Transverse colon (tissue), 4 donors: ENCODE measurements at regions not wholly inside any gene's neighbourhood (a gene's known extent, or its start where the extent isn't known, plus 50 kb on each side); places are given as distances from the start of the nearest gene placed in this dataset.
A peak's percentile ranks its signal among the peaks of the same experiment; 100 is the strongest.

Source experiments
- DNase-seq: peaks from one replicate; pipeline ENCODE4 v3.0.0-alpha.2; 2019
- H3K27ac ChIP-seq, 4 donors: fragments of 200-600 bp; sonication (generic); 2 replicates each; pipeline ENCODE4 v1.5.1; 2016 to 2018; ENCODE audit warnings: inconsistent platforms in 4 of 4
- H3K27me3 ChIP-seq: fragments of 200-600 bp; sonication (generic); 2 replicates; pipeline ENCODE4 v1.5.1; 2017; ENCODE audit warnings: inconsistent platforms
- H3K36me3 ChIP-seq, 4 donors: fragments of 200-600 bp; sonication (generic); 2 replicates each; pipeline ENCODE4 v1.5.1; 2017 to 2019; ENCODE audit warnings: inconsistent platforms in 4 of 4
- H3K4me1 ChIP-seq, 4 donors: fragments of 200-600 bp; sonication (generic); 2 replicates each; pipeline ENCODE4 v1.5.1; 2017 to 2020; ENCODE audit warnings: inconsistent platforms in 4 of 4
- H3K4me3 ChIP-seq, 4 donors: fragments of 200-600 bp; sonication (generic); 1 replicate in 1 of 4; 2 replicates in 3 of 4; pipeline versions ENCODE4 v1.5.1 to v1.6.1; 2017 to 2019; ENCODE audit warnings: inconsistent platforms in 4 of 4
- H3K9me3 ChIP-seq, 2 donors: fragments of 200-600 bp; sonication (generic); 2 replicates each; pipeline ENCODE4 v1.5.1; 2017 to 2019; ENCODE audit warnings: inconsistent platforms in 2 of 2
- CTCF ChIP-seq, 5 experiments: fragments of 200-600 bp in 3 of 5; fragments of 450-650 bp in 2 of 5; sonication (generic) in 3 of 5; IDR thresholded peaks; 1 replicate in 2 of 5; 2 replicates in 3 of 5; pipeline ENCODE4 v1.5.1; 2016 to 2017; ENCODE audit warnings: antibody characterized with exemption in 5 of 5, inconsistent platforms in 3 of 5, mild to moderate bottlenecking in 2 of 5, moderate library complexity in 1 of 5
- EP300 ChIP-seq: sonication (generic); formaldehyde crosslinking; IDR thresholded peaks from one replicate; pipeline ENCODE4 v1.6.1; 2017; ENCODE audit warnings: antibody characterized with exemption, low read depth
- POLR2A ChIP-seq: fragments of 450-650 bp; IDR thresholded peaks from one replicate; pipeline ENCODE4 v1.6.1; 2016; ENCODE audit warnings: antibody characterized with exemption, mild to moderate bottlenecking, moderate library complexity
- POLR2AphosphoS5 ChIP-seq, 3 donors: sonication (generic); formaldehyde crosslinking; IDR thresholded peaks; one replicate each; pipeline ENCODE4 v1.6.1; 2016; ENCODE audit warnings: antibody characterized with exemption in 3 of 3
- WGBS, 2 donors: methylation state at CpG; one replicate each; pipeline ENCODE4 v1.1.5; 2018; ENCODE audit warnings: low coverage in 1 of 2; 5-methylcytosine and 5-hydroxymethylcytosine counted together
- in situ Hi-C, 4 donors: fragments of 200-750 bp; cut with MboI; loops; one replicate each; pipeline versions ENCODE4 v1.15.0 to v1.15.1; 2017; ENCODE audit warnings: low sequenced_read_pairs in 3 of 4, low pct_ligation_motif_present in 1 of 4, low pct_unique_long_range_greater_than_20kb in 1 of 4
- intact Hi-C: fragments of 100-400 bp; cut with DNase I; formaldehyde crosslinking; loops from one replicate; pipeline ENCODE4 v1.15.1; 2023; ENCODE audit warnings: low total_unique reads

GRCh38 chrX:20374450-20374849 lies 107.7 kb upstream of the RPS6KA3 start:
- in situ Hi-C loops: no loop called here
- Histone ChIP-seq H3K27ac (peak overlapping the region in 3 of 4 donors; percentile 23 to 62 (median 37)), H3K9me3 (no peaks in the 10 kb centered on the region), H3K4me3 (no peak overlapping the region), H3K36me3 (no peaks in the 10 kb centered on the region), H3K4me1 (peaks cover 0 to 13% (median 2%) of the 10 kb centered on the region in 4 donors), H3K27me3 (no peaks in the 10 kb centered on the region)
- 62% methylated on average over 4 of the region's 4 CpGs; no CpG with 5 or more reads in 1 of the 2 donors for WGBS, 2 donors
- no peak for DNase-seq
- no peak for TF ChIP-seq CTCF (IDR thresholded peaks at IDR 0.05)
- no peak for TF ChIP-seq EP300
- TF ChIP-seq POLR2AphosphoS5 (IDR thresholded peaks at IDR 0.05): no peak
- TF ChIP-seq POLR2A: no peak
- intact Hi-C loops: no loop called here

GRCh38 chrX:20373063-20373462 lies 106.4 kb upstream of the RPS6KA3 start:
- TF ChIP-seq EP300 (no peak), CTCF (IDR thresholded peaks at IDR 0.05) (no peak), POLR2AphosphoS5 (IDR thresholded peaks at IDR 0.05) (no peak), POLR2A (no peak)
- Histone ChIP-seq H3K4me3 (no peak overlapping the region), H3K27ac (no peak overlapping the region), H3K36me3 (no peaks in the 10 kb centered on the region), H3K4me1 (peaks cover 0 to 13% (median 2%) of the 10 kb centered on the region in 4 donors), H3K9me3 (no peaks in the 10 kb centered on the region), H3K27me3 (no peaks in the 10 kb centered on the region)
- in situ Hi-C loops: no loop called here
- intact Hi-C loops: no loop called here
- 57 to 66% methylated on average over 3 to 6 of the region's 6 CpGs for WGBS, 2 donors
- DNase-seq: no peak

- no peak overlapping the region for H3K27ac ChIP-seq
- no peak overlapping the region for H3K4me3 ChIP-seq
- no peak for DNase-seq
- intact Hi-C loops: no loop called here
- peaks cover 0 to 13% (median 2%) of the 10 kb centered on the region in 4 donors for H3K4me1 ChIP-seq
- H3K9me3 ChIP-seq: no peaks in the 10 kb centered on the region
- in situ Hi-C loops: no loop called here
- no peaks in the 10 kb centered on the region for H3K36me3 ChIP-seq
- TF ChIP-seq POLR2A: no peak
- no peak for TF ChIP-seq EP300
- no peaks in the 10 kb centered on the region for H3K27me3 ChIP-seq
- 35 to 100% methylated on average over 1 of the region's 1 CpG for WGBS, 2 donors
These were observed 105.8 kb upstream of the RPS6KA3 start for GRCh38 chrX:20372533-20372932.

GRCh38 chrX:20369468-20369867 lies 102.8 kb upstream of the RPS6KA3 start:
- Histone ChIP-seq H3K4me1 (peaks cover 0 to 5% (median 0%) of the 10 kb centered on the region in 4 donors), H3K27ac (no peak overlapping the region), H3K27me3 (no peaks in the 10 kb centered on the region), H3K4me3 (no peak overlapping the region), H3K9me3 (no peaks in the 10 kb centered on the region), H3K36me3 (no peaks in the 10 kb centered on the region)
- intact Hi-C loops: no loop called here
- DNase-seq: no peak
- TF ChIP-seq POLR2AphosphoS5 (IDR thresholded peaks at IDR 0.05) (no peak), EP300 (no peak), POLR2A (no peak), CTCF (IDR thresholded peaks at IDR 0.05) (no peak)
- in situ Hi-C loops: no loop called here
- WGBS, 2 donors: 65% methylated on average over 3 of the region's 3 CpGs; no CpG with 5 or more reads in 1 of the 2 donors

- H3K4me1 ChIP-seq: peaks cover 0 to 29% (median 9%) of the 10 kb centered on the region in 4 donors
- no peak for TF ChIP-seq EP300
- no peak for TF ChIP-seq POLR2A
- TF ChIP-seq POLR2AphosphoS5 (IDR thresholded peaks at IDR 0.05): no peak
- TF ChIP-seq CTCF (IDR thresholded peaks at IDR 0.05): no peak
- no peak for DNase-seq
- no peak overlapping the region for H3K4me3 ChIP-seq
- H3K9me3 ChIP-seq: no peaks in the 10 kb centered on the region
- no peaks in the 10 kb centered on the region for H3K27me3 ChIP-seq
- no peaks in the 10 kb centered on the region for H3K36me3 ChIP-seq
- no peak overlapping the region for H3K27ac ChIP-seq
- in situ Hi-C loops (no loop called here), intact Hi-C loops (no loop called here)
- 80 to 91% methylated on average over 4 of the region's 4 CpGs for whole genome bisulfite sequencing, 2 donors
These were observed 97.5 kb upstream of the RPS6KA3 start for GRCh38 chrX:20364238-20364637.
